ENCODE measurements at regions not wholly inside any gene's neighbourhood (a gene's known extent, or its start where the extent isn't known, plus 50 kb on each side); places are given as distances from the start of the nearest gene placed in this dataset.
"Not testable (repeated sequence)": the region's sequence is repeated elsewhere in the genome, so short reads cannot be mapped to it uniquely, and the experiment has no call there.

DNA sequence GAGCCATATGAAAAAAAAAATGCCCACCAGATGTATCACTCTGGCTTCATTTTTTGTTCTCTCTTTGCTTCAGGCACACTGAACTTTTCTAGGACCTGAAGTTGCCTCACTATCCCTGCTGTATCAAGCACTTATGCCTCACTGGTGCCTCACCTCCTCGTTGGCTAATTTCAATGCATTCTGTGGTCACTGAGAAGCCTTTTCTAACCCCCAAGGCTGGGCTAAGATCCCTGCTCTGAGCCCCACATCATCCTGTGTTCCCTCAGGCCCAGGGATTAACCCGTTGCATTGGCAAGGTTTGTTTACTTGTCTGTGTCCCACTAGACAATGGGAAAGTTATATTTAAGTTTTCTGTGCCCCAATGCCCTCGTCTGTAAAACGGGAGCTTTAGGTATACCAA, 362.7 kb downstream of the OSTF1 start:
- Mint-ChIP-seq H3K4me3 (no peak overlapping the region), H3K27ac (no peak overlapping the region), H3K36me3 (no peaks in the 10 kb centered on the region), H3K27me3 (peaks cover 3% of the 10 kb centered on the region), H3K9me3 (no peaks in the 10 kb centered on the region), H3K4me1 (peaks cover 0 to 3% (median 2%) of the 10 kb centered on the region in 3 donors)

GRCh38 chr9:75451505-75451904, 363.2 kb downstream of the OSTF1 start:
- Mint-ChIP-seq H3K27me3 (peaks cover 3% of the 10 kb centered on the region), H3K4me3 (no peak overlapping the region), H3K36me3 (no peaks in the 10 kb centered on the region), H3K27ac (no peak overlapping the region), H3K4me1 (peaks cover 0 to 3% (median 2%) of the 10 kb centered on the region in 3 donors), H3K9me3 (no peaks in the 10 kb centered on the region)

GRCh38 chr9:75452512-75452911, 364.2 kb downstream of the OSTF1 start:
- no peak overlapping the region for H3K4me3 Mint-ChIP-seq
- H3K27me3 Mint-ChIP-seq, result peaks cover 3% of the 10 kb centered on the region
- H3K27ac Mint-ChIP-seq, result no peak overlapping the region
- H3K9me3 Mint-ChIP-seq, result no peaks in the 10 kb centered on the region
- no peaks in the 10 kb centered on the region for H3K36me3 Mint-ChIP-seq
- H3K4me1 Mint-ChIP-seq, result peaks cover 0 to 3% (median 2%) of the 10 kb centered on the region in 3 donors

DNA sequence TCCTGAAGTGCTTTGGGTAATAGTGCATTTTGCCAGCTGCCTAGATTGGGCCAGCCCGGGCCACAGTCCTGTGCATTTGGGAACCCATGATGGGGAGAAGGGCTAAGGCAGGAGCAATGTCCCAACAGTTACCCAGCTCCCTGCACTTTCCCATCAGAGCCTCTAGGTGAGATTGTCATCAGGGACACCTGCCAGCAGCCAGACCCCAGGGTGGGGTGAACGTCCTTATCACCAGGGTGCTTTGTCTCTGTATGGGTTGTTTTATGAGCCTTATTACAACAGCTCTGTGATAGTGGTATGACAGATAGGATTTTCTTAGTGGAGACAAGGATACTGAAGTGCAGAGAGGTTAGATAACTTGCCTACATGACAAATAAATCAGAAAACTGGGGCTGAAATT, 365.7 kb downstream of the OSTF1 start:
- peaks cover 0 to 2% (median 0%) of the 10 kb centered on the region in 3 donors for H3K9me3 Mint-ChIP-seq
- H3K4me3 Mint-ChIP-seq, result no peak overlapping the region
- peaks cover 3% of the 10 kb centered on the region for H3K27me3 Mint-ChIP-seq
- no peaks in the 10 kb centered on the region for H3K36me3 Mint-ChIP-seq
- H3K27ac Mint-ChIP-seq, result no peak overlapping the region
- H3K4me1 Mint-ChIP-seq, result peaks cover 0 to 3% (median 2%) of the 10 kb centered on the region in 3 donors

GRCh38 chr9:75454891-75455290, 366.6 kb downstream of the OSTF1 start:
- peaks cover 0 to 2% (median 2%) of the 10 kb centered on the region in 3 donors for H3K9me3 Mint-ChIP-seq
- H3K4me1 Mint-ChIP-seq, result peaks cover 0 to 3% (median 2%) of the 10 kb centered on the region in 3 donors
- no peaks in the 10 kb centered on the region for H3K36me3 Mint-ChIP-seq
- no peak overlapping the region for H3K4me3 Mint-ChIP-seq
- peak overlapping the region in 1 of 3 donors; percentile 9 for H3K27ac Mint-ChIP-seq
- H3K27me3 Mint-ChIP-seq, result peaks cover 3% of the 10 kb centered on the region

DNA sequence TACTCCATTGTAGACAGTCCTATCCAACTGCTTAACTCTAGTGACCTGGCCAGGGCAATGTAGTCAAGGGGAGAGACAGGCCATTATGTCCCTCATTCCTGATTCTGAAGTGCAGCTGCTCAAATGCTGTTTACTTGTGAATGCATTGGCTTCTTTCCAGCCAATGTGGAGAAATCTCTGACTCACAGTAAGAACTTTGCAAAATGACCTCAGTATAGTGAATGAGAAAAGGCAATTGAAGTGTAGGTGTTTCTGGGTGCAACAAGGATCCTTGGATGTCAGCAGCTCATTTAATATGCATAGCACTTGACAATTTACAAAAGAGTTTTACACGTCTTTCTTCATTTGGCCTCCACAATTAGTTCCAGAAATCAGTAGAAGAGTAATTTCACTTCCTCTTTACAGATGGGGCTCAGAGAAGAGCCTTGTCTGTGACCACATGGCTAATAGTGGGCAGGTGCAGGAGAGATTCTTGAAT, 367.2 kb downstream of the OSTF1 start:
- Mint-ChIP-seq H3K9me3 (peaks cover 0 to 2% (median 2%) of the 10 kb centered on the region in 3 donors), H3K4me1 (peaks cover 0 to 3% (median 2%) of the 10 kb centered on the region in 3 donors), H3K4me3 (no peak overlapping the region), H3K27me3 (peaks cover 3% of the 10 kb centered on the region), H3K27ac (no peak overlapping the region), H3K36me3 (no peaks in the 10 kb centered on the region)

DNA sequence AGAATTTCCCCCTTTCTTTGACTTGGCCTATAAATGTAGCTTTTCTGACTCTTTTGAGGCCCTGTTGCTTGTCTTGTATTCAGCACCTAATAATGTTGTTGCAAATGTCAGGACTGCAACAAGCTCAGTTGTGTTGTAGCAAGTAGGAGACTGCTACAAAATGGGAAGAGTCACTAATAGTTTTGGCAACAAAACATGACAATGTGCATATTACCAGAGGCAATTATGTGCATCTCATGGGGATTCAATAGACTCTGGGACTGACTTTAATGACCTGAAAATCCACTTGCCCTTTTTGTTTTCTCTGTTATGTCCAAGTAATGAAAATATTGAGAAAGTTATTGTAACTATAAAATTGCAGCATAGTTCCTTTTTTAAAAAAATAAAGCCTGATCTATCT, 368.4 kb downstream of the OSTF1 start:
- Mint-ChIP-seq H3K27ac (no peak overlapping the region), H3K4me1 (peaks cover 0 to 3% (median 2%) of the 10 kb centered on the region in 3 donors), H3K27me3 (peaks cover under 1% of the 10 kb centered on the region), H3K4me3 (no peak overlapping the region), H3K36me3 (no peaks in the 10 kb centered on the region), H3K9me3 (peaks cover 0 to 2% (median 2%) of the 10 kb centered on the region in 3 donors)

DNA sequence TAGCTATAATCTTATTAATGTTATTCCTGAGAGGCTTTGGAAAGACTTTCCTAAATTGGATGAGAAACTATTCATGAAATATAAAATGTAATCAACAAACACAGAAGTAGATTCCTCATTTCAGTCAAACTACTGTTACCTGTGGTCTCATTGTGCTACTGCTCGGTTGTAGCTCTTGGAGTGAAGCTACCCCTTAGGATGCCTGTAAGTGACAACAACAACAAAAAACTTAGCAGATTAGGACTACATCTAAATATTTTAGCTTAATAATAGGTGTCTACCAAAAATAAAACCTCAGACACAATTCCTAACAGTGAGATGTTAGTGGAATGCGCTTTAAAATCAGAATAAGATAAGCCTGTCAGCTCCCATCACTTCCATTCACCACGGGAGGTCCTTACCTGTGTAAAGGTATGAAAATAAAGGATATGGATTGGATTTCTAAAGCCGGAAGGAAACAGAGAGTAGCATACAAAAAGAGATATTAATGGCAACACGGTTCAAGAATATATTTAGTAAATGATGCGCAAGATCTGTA, 369.2 kb downstream of the OSTF1 start:
- Mint-ChIP-seq H3K4me1 (peaks cover 0 to 3% (median 2%) of the 10 kb centered on the region in 3 donors), H3K27ac (no peak overlapping the region), H3K36me3 (no peaks in the 10 kb centered on the region), H3K27me3 (no peaks in the 10 kb centered on the region), H3K4me3 (no peak overlapping the region), H3K9me3 (peaks cover 0 to 2% (median 2%) of the 10 kb centered on the region in 3 donors)

DNA sequence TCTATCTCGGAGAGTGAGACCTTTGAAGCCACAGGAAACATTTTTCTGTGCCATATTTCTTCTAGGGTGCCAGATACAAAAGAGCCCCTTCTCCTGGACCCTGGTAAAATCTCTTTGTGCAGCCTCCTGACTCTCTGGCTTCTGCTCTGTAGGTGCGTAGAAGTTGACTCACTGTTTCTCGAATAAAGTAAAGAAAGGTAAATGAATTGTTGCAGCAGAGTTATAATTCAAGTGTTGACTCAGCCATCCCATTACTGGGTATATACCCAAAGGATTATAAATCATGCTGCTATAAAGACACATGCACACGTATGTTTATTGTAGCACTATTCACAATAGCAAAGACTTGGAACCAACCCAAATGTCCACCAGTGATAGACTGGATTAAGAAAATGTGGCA, 371.0 kb downstream of the OSTF1 start:
- not testable (repeated sequence) for H3K9me3 Mint-ChIP-seq, H3K4me1 Mint-ChIP-seq, H3K36me3 Mint-ChIP-seq, H3K27me3 Mint-ChIP-seq, H3K27ac Mint-ChIP-seq, H3K4me3 Mint-ChIP-seq

DNA sequence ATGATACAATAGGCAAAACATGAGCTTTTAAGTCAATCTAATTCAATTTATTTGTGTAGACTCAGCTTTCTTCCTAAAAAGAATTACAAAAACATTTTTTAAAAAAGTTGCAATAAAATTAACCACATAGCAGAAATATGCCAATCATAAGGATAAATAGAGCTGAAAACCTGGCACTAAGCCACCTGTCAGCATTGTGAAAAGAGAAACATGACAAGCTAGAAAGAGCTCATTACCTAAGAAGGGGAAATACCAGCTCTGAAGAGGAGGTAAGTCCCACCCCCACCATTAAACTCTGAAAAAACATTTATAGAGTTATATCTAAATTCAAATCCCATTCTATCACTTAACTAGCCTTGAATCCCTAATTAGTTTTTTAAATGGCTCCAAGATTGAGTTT, 372.9 kb downstream of the OSTF1 start:
- H3K9me3 Mint-ChIP-seq, result peaks cover 0 to 2% (median 2%) of the 10 kb centered on the region in 3 donors
- no peaks in the 10 kb centered on the region for H3K36me3 Mint-ChIP-seq
- peak overlapping the region in 1 of 4 donors; percentile 45 for H3K4me3 Mint-ChIP-seq
- no peaks in the 10 kb centered on the region for H3K4me1 Mint-ChIP-seq
- H3K27ac Mint-ChIP-seq, result no peak overlapping the region
- H3K27me3 Mint-ChIP-seq, result no peaks in the 10 kb centered on the region

GRCh38 chr9:75462866-75463265, 374.6 kb downstream of the OSTF1 start:
- H3K9me3 Mint-ChIP-seq, result peaks cover 0 to 2% (median 0%) of the 10 kb centered on the region in 3 donors
- H3K4me3 Mint-ChIP-seq, result no peak overlapping the region
- no peaks in the 10 kb centered on the region for H3K36me3 Mint-ChIP-seq
- no peak overlapping the region for H3K27ac Mint-ChIP-seq
- no peaks in the 10 kb centered on the region for H3K27me3 Mint-ChIP-seq
- no peaks in the 10 kb centered on the region for H3K4me1 Mint-ChIP-seq

GRCh38 chr9:75463871-75464270, 375.6 kb downstream of the OSTF1 start:
- Mint-ChIP-seq H3K27me3 (no peaks in the 10 kb centered on the region), H3K4me3 (no peak overlapping the region), H3K27ac (no peak overlapping the region), H3K4me1 (no peaks in the 10 kb centered on the region), H3K36me3 (no peaks in the 10 kb centered on the region), H3K9me3 (peaks cover 0 to 2% (median 0%) of the 10 kb centered on the region in 3 donors)

GRCh38 chr9:75464726-75465125, 376.4 kb downstream of the OSTF1 start:
- H3K9me3 Mint-ChIP-seq, result no peaks in the 10 kb centered on the region
- no peak overlapping the region for H3K4me3 Mint-ChIP-seq
- H3K27me3 Mint-ChIP-seq, result no peaks in the 10 kb centered on the region
- H3K36me3 Mint-ChIP-seq, result no peaks in the 10 kb centered on the region
- no peaks in the 10 kb centered on the region for H3K4me1 Mint-ChIP-seq
- no peak overlapping the region for H3K27ac Mint-ChIP-seq

GRCh38 chr9:75467142-75467541, 378.8 kb downstream of the OSTF1 start:
- Mint-ChIP-seq H3K27ac (no peak overlapping the region), H3K36me3 (no peaks in the 10 kb centered on the region), H3K4me3 (no peak overlapping the region), H3K9me3 (peaks cover 0 to 4% (median 0%) of the 10 kb centered on the region in 3 donors), H3K4me1 (no peaks in the 10 kb centered on the region), H3K27me3 (no peaks in the 10 kb centered on the region)

- H3K4me1 Mint-ChIP-seq, result no peaks in the 10 kb centered on the region
- H3K9me3 Mint-ChIP-seq, result peaks cover 0 to 4% (median 0%) of the 10 kb centered on the region in 3 donors
- no peaks in the 10 kb centered on the region for H3K27me3 Mint-ChIP-seq
- H3K27ac Mint-ChIP-seq, result no peak overlapping the region
- H3K4me3 Mint-ChIP-seq, result no peak overlapping the region
- no peaks in the 10 kb centered on the region for H3K36me3 Mint-ChIP-seq
Measured at GRCh38 chr9:75471549-75472114, 383.3 kb downstream of the OSTF1 start.

DNA sequence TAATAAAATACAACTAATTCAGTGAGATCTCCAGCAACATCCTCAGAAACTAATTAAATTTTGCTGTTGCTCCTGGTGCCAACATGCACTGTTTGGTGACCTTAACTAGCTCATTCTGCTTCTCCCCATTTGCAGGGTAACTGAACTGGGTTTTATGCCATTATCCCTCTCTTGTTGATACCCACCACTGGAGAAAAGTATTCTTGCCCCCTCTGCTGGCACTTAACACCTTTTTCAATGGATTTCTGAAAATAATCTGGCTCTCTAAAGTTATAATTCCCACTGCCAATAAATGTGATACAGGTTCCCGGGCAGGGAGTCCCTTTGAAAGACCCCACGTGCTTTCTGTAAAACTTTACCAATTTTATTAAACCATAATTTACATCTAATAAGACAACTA, 394.3 kb downstream of the OSTF1 start:
- Mint-ChIP-seq H3K9me3 (peaks cover 5 to 12% (median 7%) of the 10 kb centered on the region in 3 donors), H3K27ac (no peak overlapping the region), H3K36me3 (no peaks in the 10 kb centered on the region), H3K4me1 (no peaks in the 10 kb centered on the region), H3K4me3 (no peak overlapping the region), H3K27me3 (no peaks in the 10 kb centered on the region)

Data from IgD-negative memory B cell (primary cell).